Epithelial cell of proximal tubule (primary cell): ENCODE measurements at regions not wholly inside any gene's neighbourhood (a gene's known extent, or its start where the extent isn't known, plus 50 kb on each side); places are given as distances from the start of the nearest gene placed in this dataset.
A peak's percentile ranks its signal among the peaks of the same experiment; 100 is the strongest.

Source experiments
- DNase-seq: peaks from one replicate; pipeline ENCODE4 v3.0.0-alpha.2; 2011; ENCODE audit warnings: low read depth
- H3K4me3 ChIP-seq: 2 replicates; pipeline ENCODE4 v1.5.1; 2011; ENCODE audit warnings: low read depth, mild to moderate bottlenecking, low read length
- CTCF ChIP-seq: conservative IDR thresholded peaks from 2 replicates; pipeline ENCODE4 v1.5.1; 2012; ENCODE audit warnings: low read depth, mild to moderate bottlenecking, low read length

- no peak for TF ChIP-seq CTCF
- no peak for DNase-seq
- no peak overlapping the region for H3K4me3 ChIP-seq
Observed at GRCh38 chr1:218702775-218703174, 357.6 kb downstream of the TGFB2 start.

GRCh38 chr1:218703836-218704235, 358.7 kb downstream of the TGFB2 start:
- no peak for DNase-seq
- TF ChIP-seq CTCF: no peak
- no peak overlapping the region for H3K4me3 ChIP-seq

- DNase-seq: no peak
- no peak overlapping the region for H3K4me3 ChIP-seq
- TF ChIP-seq CTCF: no peak
Observed at GRCh38 chr1:218705391-218705790, 360.3 kb downstream of the TGFB2 start.

- no peak for TF ChIP-seq CTCF
- peak; percentile 99 for DNase-seq
- H3K4me3 ChIP-seq: no peak overlapping the region
Observed at GRCh38 chr1:218705911-218706893, 361.1 kb downstream of the TGFB2 start.

- DNase-seq: no peak
- H3K4me3 ChIP-seq: no peak overlapping the region
- TF ChIP-seq CTCF: no peak
Observed at GRCh38 chr1:218711001-218711400, 365.9 kb downstream of the TGFB2 start.

GRCh38 chr1:218711884-218712674, 366.9 kb downstream of the TGFB2 start:
- H3K4me3 ChIP-seq: no peak overlapping the region
- no peak for TF ChIP-seq CTCF
- no peak for DNase-seq
